ENCODE measurements at regions not wholly inside any gene's neighbourhood (a gene's known extent, or its start where the extent isn't known, plus 50 kb on each side); places are given as distances from the start of the nearest gene placed in this dataset.

GRCh38 chr2:66852953-66853352 is 418.0 kb downstream of the MEIS1 start:
- DNase-seq: no peak

DNA sequence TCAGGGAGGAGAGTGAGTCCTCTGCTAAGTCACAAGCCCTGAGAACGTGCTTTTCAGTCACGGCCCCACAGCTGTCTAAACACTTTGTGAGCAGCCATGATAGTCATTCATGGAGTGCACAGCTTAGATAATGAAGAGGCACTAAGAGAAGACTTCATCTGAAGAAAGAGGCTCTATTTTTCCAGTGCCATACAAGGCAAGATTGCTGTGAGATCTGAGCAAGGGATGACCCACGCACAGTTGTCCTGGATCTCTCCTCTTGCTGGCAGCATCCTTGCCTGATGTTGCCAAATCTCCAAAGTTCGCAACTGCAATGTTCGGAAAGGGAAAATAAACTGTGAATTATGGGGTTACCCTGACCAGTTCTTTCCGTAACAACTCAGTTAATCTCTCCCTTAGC is 418.7 kb downstream of the MEIS1 start:
- no peak for DNase-seq

DNA sequence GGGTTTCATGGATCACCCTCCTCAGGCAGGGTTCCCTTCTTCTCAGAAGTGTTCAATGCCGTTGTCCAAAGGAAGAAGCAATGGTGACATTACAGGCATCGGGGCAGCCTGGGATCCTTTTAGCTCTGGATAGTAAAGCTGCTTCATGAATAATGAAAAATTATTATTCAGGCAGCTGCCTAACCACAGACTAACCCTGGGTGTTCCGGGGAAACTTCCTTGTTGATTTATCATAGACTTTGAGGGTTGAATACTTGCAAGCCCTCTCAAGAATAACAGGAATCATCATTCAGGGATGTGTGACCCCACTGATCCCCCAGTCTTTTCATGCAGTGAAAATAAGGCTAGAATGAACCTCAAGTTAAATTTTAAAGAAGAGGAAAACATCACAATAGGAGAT is 419.4 kb downstream of the MEIS1 start:
- DNase-seq: no peak

DNA sequence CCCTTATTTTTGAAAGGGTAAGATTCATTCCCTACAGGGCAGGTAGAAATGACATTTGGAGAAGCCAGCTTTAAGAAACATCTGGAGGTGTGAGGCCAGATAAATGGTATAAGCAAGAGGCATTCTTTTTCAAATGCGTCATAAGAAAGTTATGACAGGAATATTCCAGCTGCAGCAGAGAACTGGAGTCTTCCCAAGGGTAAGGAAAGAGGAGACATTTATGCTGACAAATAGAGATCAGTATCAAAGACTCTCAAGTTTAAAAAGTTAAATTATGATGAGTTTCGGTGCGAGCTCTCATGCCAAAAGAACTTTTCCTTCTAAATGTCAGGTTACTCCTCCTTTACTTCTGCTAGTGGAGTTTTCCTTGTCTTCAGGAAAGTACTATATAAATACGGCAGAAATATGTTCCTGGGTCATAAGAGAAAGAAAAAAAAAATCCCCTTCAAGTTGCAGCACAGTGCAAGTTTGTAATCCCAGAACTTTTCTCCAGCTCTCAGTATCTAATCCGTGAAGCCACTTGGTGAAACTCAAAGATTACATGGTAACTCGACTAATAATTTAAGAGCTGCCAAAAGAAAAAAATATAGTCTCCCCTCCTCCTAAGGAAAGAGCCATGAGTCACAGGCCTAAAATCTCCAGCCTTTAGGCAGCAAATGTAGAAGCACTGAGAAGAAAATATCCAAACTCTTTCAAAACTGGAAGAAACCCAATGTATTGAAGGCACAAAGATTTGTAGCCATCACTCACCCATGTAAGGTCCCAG is 428.1 kb downstream of the MEIS1 start:
- no peak for DNase-seq

DNA sequence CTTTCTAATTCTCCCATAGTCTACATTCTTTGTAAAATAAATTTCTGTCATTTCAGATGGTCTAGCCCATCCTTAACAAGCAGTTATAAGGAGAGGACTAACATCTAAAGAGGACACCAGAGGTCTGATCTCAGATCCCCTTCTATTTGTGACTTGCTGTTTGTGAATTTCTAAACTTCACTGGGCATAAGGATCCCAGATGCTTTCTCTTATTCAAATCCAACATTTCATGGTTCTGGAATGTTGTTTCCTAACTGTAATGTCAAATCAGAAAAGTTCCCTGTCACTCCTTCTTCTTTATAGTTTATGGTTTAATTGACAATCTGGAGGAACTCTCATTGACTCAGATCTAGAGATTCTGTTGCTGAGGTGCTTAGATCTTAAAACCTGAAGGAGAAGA is 430.2 kb downstream of the MEIS1 start:
- no peak for DNase-seq

DNA sequence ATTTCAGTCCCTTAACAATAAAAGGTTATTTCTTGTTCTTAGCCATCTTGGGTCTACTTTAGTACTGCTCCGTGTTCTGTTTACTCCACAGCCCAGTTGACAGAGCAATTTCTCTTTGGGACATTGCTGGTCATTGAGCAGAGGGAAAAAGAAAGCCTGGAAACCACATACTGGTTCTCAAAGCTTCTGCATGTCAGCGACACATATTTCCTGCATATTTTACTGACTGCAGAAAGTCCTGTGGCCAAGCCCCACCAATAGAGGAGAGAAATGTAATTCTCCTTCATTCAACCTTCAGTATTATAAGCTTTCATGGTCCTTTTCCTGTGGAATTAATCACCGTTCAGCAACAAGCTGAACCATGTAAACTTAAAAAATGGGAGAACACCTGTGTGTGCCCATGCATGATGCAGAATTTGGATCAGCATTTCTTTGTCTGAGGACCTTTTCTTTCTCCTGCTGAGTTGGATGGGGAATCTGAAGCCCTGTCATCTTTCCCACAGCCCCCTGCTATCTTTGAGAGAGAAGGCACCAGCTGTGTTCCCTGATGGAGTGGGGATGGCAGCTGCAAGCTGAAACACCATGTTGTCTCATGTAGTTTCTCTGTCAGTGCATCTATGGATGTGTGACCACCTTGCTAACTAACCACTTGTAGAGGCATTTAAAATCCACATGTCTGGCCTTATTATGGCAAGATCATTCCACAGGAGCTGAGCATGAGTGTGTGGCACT is 431.6 kb downstream of the MEIS1 start:
- no peak for DNase-seq

DNA sequence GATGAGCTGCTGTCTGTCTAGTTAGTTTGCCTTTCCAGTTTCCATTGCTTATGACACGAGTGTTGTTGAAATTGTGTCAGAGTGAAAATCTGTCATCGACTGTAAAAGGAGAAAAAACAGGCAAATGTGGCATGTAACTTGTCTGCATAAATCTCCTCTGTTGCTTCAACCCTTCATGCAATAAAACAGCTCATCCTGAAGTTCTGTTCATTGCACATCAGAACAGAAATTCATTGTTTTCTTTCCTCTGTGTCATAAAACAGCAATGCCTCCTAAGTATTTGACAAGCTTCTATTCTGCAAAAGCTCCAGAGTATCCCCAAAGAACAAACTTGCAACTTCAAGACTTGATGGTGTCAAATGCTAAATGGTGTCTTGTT is 432.1 kb downstream of the MEIS1 start:
- DNase-seq: no peak

DNA sequence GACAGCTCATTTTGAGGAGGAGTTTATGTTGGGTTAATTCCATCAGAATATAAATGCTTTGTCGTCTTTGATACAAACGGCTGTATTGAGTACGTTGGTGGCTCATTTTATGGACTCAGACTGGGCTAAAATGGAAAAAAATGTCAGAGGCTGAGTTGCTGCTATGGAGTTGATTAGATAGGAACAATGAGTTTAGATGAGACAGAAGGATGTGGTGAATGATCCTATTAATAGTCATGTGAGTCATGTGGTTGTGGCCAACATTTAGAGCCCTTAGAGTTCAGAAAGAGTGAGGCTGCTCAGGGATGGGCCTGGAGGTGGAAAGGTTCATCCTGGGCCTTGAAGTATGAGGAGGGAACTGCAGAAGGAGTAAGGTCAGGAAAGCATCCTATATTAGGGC is 434.2 kb downstream of the MEIS1 start:
- DNase-seq: no peak

DNA sequence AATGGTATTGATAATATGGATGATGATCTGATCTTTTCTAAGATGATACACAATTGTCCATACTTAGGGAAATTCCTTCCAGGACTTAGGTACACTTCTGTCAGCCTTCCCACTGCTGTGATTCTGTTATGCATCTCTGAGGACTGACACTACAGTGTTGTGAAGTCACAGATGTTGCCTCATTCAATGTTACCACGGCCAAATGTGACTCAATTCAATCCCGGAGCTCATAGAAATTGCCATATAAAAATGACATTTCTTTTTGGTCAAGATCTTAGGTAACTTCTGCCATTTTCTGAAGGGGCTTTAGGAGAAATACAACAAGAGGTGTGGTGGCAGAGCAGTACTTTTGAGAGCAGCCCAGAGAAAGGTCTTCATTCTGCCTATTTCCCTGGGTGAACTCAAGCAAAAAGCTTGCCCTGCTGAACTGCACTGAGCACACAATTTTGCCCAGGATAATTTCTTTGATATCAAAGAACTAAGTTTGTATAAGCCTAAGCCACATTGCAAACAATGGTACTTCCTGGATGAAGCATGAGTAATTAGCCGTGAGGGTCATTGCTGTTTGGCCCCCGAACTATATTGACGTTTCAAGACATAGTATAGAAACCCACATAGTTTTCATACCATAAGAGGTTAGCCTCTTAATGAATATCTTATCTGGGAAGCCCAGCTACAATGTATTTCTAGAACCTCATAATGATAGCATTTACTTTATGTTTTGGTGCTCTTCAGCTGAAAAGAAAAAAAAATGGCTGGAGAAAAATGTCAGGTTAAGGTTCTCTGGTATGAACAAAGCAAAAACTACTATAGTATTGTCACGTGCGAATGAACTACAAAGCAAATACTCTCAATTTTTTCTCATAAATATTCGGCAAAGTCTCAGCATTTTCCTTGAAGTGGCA is 437.4 kb downstream of the MEIS1 start:
- no peak for DNase-seq

GRCh38 chr2:66872986-66873754 is 438.2 kb downstream of the MEIS1 start:
- no peak for DNase-seq

DNA sequence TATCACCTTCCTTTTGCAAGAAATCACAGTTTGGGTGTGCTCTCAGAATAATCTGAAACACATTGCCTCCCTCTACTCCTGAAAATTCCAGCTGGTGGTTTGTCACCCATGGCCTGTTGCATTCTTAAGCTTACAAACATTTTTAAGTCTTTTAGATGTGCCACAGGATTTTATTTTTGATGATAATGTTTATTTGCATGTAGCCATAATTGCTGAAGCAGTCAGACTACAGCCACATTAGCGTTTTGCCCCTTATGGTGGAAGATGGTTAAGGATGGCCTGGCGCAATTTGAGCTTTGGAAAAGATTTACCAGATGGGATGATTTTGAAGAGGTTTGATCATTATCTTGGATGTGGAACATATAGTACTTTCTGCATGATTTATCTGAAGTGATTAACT is 439.5 kb downstream of the MEIS1 start:
- DNase-seq: no peak

- no peak for DNase-seq
These were observed 441.1 kb downstream of the MEIS1 start for GRCh38 chr2:66875941-66876462.

DNA sequence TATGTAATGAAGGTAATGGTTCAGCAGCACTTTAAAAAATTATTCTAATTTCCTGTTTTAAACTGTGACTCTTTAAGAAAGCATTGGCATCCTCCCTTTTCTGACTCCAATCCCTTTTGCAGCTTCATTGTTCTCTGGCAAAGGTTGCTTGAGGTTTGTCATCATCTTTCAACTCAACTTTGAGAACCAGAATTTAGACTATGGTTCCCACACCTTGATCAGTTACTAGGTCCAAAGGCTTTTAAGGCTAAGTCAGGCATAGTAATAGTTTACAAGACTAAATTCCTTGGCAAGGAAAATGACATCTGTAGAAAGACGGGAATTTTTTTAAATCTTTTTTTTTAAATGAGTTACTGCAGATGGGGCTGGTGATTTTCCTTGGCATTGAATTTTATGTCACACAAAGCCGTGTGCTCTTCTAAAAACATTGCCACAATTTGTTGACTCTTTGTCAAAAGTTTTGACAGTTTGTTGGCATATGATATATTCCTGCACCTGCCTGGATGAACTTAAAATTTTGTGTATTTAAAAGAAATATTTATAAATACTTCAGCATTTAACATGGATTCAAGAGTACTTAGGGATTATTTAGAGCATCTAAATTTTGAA is 451.0 kb downstream of the MEIS1 start:
- no peak for DNase-seq

- DNase-seq: no peak
These were observed 453.3 kb downstream of the MEIS1 start for GRCh38 chr2:66888246-66888645.

DNA sequence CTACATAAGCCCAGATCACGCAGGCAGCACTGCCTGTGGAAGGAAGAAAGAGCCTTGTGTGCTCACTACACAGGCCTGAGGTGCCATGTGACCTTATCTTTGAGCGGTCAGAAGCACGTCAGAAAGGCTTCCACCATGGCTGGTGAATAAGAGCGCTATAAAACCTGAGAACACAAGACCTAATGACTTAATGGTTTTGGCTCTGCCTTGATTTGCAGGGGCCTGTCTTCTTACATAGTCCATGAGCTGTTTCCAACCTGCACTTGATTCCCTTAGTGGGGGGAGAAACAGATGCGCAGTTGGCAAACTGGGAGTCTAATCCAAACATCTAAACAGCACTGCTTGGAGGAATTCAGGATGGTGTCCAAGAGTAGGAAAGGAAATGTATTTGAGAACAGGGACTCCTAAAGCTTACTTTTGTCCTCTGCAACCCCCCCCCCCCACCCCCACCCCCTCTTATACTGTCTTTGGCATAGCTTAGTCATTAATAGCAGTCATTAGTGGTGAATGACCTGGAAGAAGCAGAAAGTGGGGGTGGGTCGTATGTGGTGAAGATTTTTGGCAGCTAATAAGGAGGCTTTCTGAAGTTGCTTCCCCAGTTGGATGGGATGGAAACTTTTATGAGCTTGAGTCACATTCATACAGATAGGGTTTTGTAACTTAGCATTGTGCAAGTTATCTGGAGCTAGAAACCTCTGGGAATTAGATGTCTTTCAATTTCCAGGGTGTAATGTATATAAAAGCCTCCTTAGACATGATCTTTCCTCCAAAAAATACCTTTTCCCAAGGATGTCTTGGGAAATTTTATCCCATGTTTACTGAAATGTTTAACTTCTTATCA is 454.1 kb downstream of the MEIS1 start:
- no peak for DNase-seq

- no peak for DNase-seq
These were observed 454.6 kb downstream of the MEIS1 start for GRCh38 chr2:66889632-66889882.

GRCh38 chr2:66890166-66890742 is 455.3 kb downstream of the MEIS1 start:
- DNase-seq: no peak

GRCh38 chr2:66895206-66895605 is 460.3 kb downstream of the MEIS1 start:
- no peak for DNase-seq

DNA sequence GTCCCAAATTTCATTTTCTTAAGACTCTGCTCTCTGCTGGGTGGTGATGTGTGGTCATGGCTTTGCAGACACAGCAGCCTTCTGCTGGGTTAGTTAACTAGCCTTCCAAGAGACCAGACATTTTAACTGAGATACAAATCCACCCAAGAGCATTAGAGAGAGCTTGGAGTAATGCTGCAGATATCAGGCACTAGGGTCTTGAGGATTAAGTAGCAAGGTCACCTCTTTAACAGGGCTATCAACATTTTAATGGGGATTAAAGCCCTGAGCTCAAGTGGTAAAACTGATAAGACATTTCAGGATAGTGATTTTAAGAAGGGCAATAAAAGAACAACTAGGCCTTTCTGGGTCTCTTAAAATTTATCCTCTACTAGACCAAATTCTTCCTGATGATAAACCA is 461.2 kb downstream of the MEIS1 start:
- DNase-seq: no peak

GRCh38 chr2:66897181-66897580 is 462.3 kb downstream of the MEIS1 start:
- no peak for DNase-seq

- no peak for DNase-seq
These were observed 462.8 kb downstream of the MEIS1 start for GRCh38 chr2:66897691-66898150.
